ENCODE measurements at regions not wholly inside any gene's neighbourhood (a gene's known extent, or its start where the extent isn't known, plus 50 kb on each side); places are given as distances from the start of the nearest gene placed in this dataset.

- Histone ChIP-seq H3K36me3 (no peaks in the 10 kb centered on the region), H3K27me3 (no peaks in the 10 kb centered on the region), H3K9me3 (no peaks in the 10 kb centered on the region), H3K27ac (no peak overlapping the region), H3K4me3 (no peak overlapping the region), H3K4me1 (no peaks in the 10 kb centered on the region)
- TF ChIP-seq, protein P1, sequence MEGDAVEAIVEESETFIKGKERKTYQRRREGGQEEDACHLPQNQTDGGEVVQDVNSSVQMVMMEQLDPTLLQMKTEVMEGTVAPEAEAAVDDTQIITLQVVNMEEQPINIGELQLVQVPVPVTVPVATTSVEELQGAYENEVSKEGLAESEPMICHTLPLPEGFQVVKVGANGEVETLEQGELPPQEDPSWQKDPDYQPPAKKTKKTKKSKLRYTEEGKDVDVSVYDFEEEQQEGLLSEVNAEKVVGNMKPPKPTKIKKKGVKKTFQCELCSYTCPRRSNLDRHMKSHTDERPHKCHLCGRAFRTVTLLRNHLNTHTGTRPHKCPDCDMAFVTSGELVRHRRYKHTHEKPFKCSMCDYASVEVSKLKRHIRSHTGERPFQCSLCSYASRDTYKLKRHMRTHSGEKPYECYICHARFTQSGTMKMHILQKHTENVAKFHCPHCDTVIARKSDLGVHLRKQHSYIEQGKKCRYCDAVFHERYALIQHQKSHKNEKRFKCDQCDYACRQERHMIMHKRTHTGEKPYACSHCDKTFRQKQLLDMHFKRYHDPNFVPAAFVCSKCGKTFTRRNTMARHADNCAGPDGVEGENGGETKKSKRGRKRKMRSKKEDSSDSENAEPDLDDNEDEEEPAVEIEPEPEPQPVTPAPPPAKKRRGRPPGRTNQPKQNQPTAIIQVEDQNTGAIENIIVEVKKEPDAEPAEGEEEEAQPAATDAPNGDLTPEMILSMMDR (IDR thresholded peaks at IDR 0.05 in 4 of 5, conservative IDR thresholded peaks at IDR 0.05 in 1 of 5) = no peak
- no peak for TF ChIP-seq POLR2A (IDR thresholded peaks at IDR 0.05)
- in situ Hi-C loops (cut with MboI; ENCODE audit: low sequenced_read_pairs in 4 of 4) = no loop called here
- no peak for ATAC-seq
- DNase-seq = no peak
- intact Hi-C loops (cut with DNase I; ENCODE audit: low total_unique reads) = no loop called here
Measured at GRCh38 chr2:193580176-193580950, 1385.6 kb upstream of the TMEFF2 start.

DNA sequence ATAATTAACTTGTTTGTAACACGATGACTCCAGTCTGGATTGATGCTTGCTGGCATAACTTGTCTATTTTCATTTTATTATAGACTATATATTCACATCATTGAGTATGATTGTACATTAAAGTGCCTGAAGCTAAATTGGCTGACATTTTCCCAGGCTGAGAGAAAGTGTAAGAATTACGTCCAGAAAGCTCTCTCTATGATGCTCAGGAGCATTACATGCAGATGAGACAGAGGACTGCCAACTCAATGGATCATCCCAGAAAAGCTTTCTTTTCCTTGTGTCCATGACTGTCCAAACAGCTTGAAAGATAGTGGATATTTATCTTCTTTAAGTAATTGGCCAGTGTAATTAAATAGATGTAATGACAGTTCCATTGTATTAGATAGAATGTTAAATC is 1372.2 kb upstream of the TMEFF2 start:
- Histone ChIP-seq H3K4me3 (no peak overlapping the region), H3K4me1 (no peaks in the 10 kb centered on the region), H3K27me3 (no peaks in the 10 kb centered on the region), H3K27ac (no peak overlapping the region), H3K9me3 (no peaks in the 10 kb centered on the region), H3K36me3 (no peaks in the 10 kb centered on the region)
- DNase-seq = no peak
- in situ Hi-C loops (cut with MboI; ENCODE audit: low sequenced_read_pairs in 4 of 4) = no loop called here
- TF ChIP-seq POLR2A (IDR thresholded peaks at IDR 0.05) = no peak
- TF ChIP-seq, protein P1 (IDR thresholded peaks at IDR 0.05 in 4 of 5, conservative IDR thresholded peaks at IDR 0.05 in 1 of 5) = no peak
- intact Hi-C loops (cut with DNase I; ENCODE audit: low total_unique reads) = no loop called here
- ATAC-seq = no peak

DNA sequence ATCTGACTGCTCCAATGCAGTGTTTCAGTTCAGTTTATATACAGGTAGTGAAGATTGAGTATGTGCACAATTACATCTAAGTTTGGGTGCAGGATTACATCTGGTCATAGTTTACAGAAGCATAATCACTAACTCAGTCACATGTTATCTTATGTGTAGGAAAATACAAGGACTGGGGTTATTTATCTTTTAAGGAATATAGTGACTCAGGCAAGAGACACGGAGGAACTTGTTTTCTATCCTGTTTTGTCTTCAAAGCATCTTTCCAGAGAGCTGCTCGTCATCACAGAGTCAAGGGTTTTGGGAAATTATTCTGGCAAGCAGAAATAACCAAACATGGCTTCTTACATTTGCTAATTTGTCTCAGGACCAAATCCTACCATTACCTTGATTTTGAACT is 1371.5 kb upstream of the TMEFF2 start:
- ATAC-seq = no peak
- Histone ChIP-seq H3K9me3 (no peaks in the 10 kb centered on the region), H3K4me3 (no peak overlapping the region), H3K36me3 (no peaks in the 10 kb centered on the region), H3K27me3 (no peaks in the 10 kb centered on the region), H3K4me1 (no peaks in the 10 kb centered on the region), H3K27ac (no peak overlapping the region)
- TF ChIP-seq, protein P1 (IDR thresholded peaks at IDR 0.05 in 4 of 5, conservative IDR thresholded peaks at IDR 0.05 in 1 of 5) = no peak
- TF ChIP-seq POLR2A (IDR thresholded peaks at IDR 0.05) = no peak
- DNase-seq = no peak
- intact Hi-C loops (cut with DNase I; ENCODE audit: low total_unique reads) = no loop called here
- in situ Hi-C loops (cut with MboI; ENCODE audit: low sequenced_read_pairs in 4 of 4) = no loop called here

DNA sequence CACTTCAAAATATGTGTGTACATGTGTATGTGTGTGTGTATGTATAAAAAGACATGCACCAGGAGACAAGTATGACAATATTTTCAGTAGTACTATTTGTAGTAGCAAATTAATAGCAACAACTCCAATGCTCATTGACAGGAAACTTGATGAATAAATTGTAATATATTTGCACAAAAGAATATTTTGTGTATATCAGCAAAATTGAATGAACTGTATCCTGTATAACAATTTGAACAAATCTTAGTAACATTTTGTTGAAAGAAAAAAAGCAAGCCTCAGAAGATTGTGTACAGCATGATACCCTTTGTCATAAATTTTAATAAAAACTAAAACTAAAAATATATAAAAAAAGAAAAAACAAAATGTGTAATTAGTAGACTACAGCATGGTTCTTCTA is 1367.3 kb upstream of the TMEFF2 start:
- in situ Hi-C loops (cut with MboI; ENCODE audit: low sequenced_read_pairs in 4 of 4) = no loop called here
- TF ChIP-seq, protein P1 (IDR thresholded peaks at IDR 0.05 in 4 of 5, conservative IDR thresholded peaks at IDR 0.05 in 1 of 5) = no peak
- no peak for TF ChIP-seq POLR2A (IDR thresholded peaks at IDR 0.05)

GRCh38 chr2:193561054-193561453 is 1366.3 kb upstream of the TMEFF2 start:
- intact Hi-C loops (cut with DNase I; ENCODE audit: low total_unique reads) = no loop called here
- in situ Hi-C loops (cut with MboI; ENCODE audit: low sequenced_read_pairs in 4 of 4) = no loop called here
- no peak for DNase-seq
- no peaks in the 10 kb centered on the region for H3K27me3 ChIP-seq
- TF ChIP-seq POLR2A (IDR thresholded peaks at IDR 0.05) = no peak
- TF ChIP-seq, protein P1 (IDR thresholded peaks at IDR 0.05 in 4 of 5, conservative IDR thresholded peaks at IDR 0.05 in 1 of 5) = no peak
- no peak overlapping the region for H3K4me3 ChIP-seq
- H3K27ac ChIP-seq = no peak overlapping the region
- ATAC-seq = no peak
- no peaks in the 10 kb centered on the region for H3K9me3 ChIP-seq
- H3K36me3 ChIP-seq = no peaks in the 10 kb centered on the region
- H3K4me1 ChIP-seq = no peaks in the 10 kb centered on the region

More for the DNA sequence above, 1367.3 kb upstream of the TMEFF2 start:
- Histone ChIP-seq H3K4me1 (no peaks in the 10 kb centered on the region), H3K27me3 (no peaks in the 10 kb centered on the region), H3K9me3 (no peaks in the 10 kb centered on the region), H3K4me3 (no peak overlapping the region), H3K27ac (no peak overlapping the region), H3K36me3 (no peaks in the 10 kb centered on the region)
- no peak for DNase-seq
- ATAC-seq = no peak
- intact Hi-C loops (cut with DNase I; ENCODE audit: low total_unique reads) = no loop called here
